ENCODE measurements at regions not wholly inside any gene's neighbourhood (a gene's known extent, or its start where the extent isn't known, plus 50 kb on each side); places are given as distances from the start of the nearest gene placed in this dataset.

- no peak for TF ChIP-seq REST (IDR thresholded peaks at IDR 0.05; ENCODE audit: unreplicated experiment)
Measured at GRCh38 chr19:21638776-21639175, 128.6 kb downstream of the ZNF100 start (continued).

DNA sequence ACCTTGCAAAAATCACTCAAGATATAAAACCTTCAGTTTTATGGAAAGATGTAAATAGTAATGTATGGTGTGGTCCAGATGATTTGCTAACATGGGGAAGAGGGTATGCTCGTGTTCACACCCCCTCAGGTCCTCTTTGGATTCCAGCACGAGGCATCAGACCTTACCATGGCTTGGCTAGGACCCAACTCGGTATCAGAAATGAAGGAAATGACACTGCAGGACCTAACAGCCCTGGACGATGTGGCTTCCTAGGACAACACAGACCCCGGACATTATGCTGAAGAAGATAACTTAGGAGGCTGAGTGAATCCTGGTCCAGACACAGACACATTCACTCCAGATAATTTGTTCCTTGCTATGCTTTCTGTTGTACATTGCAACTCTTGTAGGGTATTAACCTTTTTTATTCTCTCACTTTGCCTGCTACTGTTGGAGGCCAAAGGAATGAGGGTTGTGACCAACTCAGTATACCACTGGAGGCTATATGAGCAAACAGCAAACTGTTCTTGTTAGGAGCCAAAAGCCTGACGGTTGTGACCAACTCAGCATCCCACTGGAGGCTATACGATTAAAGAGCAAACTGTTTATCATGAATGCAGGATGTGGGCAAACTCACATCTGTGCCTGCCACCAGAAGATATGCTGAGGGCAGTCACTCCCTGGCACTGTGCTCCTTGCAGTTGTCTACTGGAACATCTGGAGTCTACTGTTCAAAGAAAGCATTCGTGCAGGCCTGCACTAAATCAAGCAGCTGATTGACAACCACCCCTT is 121.7 kb downstream of the ZNF429 start:
- Histone ChIP-seq H3K4me3 (no peak overlapping the region), H3K27ac (ENCODE audit: low read depth) (no peak overlapping the region), H3K36me3 (ENCODE audit: insufficient read depth) (no peaks in the 10 kb centered on the region), H3F3A (replicated peaks; ENCODE audit: low read depth) (no peaks in the 10 kb centered on the region), H3K79me2 (replicated peaks; ENCODE audit: insufficient read depth) (no peaks in the 10 kb centered on the region), H3K4me2 (no peak overlapping the region), H4K20me1 (replicated peaks; ENCODE audit: insufficient read depth) (no peaks in the 10 kb centered on the region), H3K27me3 (ENCODE audit: insufficient read depth) (no peaks in the 10 kb centered on the region), H3K9me2 (ENCODE audit: insufficient read depth) (peaks cover 16% of the 10 kb centered on the region; the same call in 1 of the 2 replicates), H2AFZ (no peak overlapping the region), H3K4me1 (ENCODE audit: insufficient read depth) (peaks cover 18% of the 10 kb centered on the region)
- Mint-ChIP-seq H3K4me3 (no peak overlapping the region), H3K4me1 (peaks cover 29% of the 10 kb centered on the region), H3K27ac (no peak overlapping the region), H3K27me3 (ENCODE audit: insufficient read depth, low read depth, poor library complexity) (no peaks in the 10 kb centered on the region), H3K9me3 (peaks cover 8% of the 10 kb centered on the region; the same call in 2 of the 3 replicates), H3K36me3 (ENCODE audit: low read depth) (0 out of 3 replicates have a peak, but pooled peaks cover 3% of the 10 kb centered on the region)
- ATAC-seq (no peak), DNase-seq (ENCODE audit: low spot score) (no peak)
- no peak for TF ChIP-seq EZH2 (IDR thresholded peaks at IDR 0.05; ENCODE audit: low read depth, unreplicated experiment)
- TF ChIP-seq REST (IDR thresholded peaks at IDR 0.05; ENCODE audit: unreplicated experiment): no peak
- no peak for TF ChIP-seq ZNF114 (CRISPR knock-in tag; IDR thresholded peaks at IDR 0.05)
- TF ChIP-seq POLR2AphosphoS5 (IDR thresholded peaks at IDR 0.05; ENCODE audit: low read depth): no peak
- TF ChIP-seq STAT1 (IDR thresholded peaks at IDR 0.05; ENCODE audit: unreplicated experiment): no peak
- no peak for TF ChIP-seq ZNF331 (CRISPR knock-in tag; IDR thresholded peaks at IDR 0.05; ENCODE audit: low read depth)
- TF ChIP-seq, protein P1, sequence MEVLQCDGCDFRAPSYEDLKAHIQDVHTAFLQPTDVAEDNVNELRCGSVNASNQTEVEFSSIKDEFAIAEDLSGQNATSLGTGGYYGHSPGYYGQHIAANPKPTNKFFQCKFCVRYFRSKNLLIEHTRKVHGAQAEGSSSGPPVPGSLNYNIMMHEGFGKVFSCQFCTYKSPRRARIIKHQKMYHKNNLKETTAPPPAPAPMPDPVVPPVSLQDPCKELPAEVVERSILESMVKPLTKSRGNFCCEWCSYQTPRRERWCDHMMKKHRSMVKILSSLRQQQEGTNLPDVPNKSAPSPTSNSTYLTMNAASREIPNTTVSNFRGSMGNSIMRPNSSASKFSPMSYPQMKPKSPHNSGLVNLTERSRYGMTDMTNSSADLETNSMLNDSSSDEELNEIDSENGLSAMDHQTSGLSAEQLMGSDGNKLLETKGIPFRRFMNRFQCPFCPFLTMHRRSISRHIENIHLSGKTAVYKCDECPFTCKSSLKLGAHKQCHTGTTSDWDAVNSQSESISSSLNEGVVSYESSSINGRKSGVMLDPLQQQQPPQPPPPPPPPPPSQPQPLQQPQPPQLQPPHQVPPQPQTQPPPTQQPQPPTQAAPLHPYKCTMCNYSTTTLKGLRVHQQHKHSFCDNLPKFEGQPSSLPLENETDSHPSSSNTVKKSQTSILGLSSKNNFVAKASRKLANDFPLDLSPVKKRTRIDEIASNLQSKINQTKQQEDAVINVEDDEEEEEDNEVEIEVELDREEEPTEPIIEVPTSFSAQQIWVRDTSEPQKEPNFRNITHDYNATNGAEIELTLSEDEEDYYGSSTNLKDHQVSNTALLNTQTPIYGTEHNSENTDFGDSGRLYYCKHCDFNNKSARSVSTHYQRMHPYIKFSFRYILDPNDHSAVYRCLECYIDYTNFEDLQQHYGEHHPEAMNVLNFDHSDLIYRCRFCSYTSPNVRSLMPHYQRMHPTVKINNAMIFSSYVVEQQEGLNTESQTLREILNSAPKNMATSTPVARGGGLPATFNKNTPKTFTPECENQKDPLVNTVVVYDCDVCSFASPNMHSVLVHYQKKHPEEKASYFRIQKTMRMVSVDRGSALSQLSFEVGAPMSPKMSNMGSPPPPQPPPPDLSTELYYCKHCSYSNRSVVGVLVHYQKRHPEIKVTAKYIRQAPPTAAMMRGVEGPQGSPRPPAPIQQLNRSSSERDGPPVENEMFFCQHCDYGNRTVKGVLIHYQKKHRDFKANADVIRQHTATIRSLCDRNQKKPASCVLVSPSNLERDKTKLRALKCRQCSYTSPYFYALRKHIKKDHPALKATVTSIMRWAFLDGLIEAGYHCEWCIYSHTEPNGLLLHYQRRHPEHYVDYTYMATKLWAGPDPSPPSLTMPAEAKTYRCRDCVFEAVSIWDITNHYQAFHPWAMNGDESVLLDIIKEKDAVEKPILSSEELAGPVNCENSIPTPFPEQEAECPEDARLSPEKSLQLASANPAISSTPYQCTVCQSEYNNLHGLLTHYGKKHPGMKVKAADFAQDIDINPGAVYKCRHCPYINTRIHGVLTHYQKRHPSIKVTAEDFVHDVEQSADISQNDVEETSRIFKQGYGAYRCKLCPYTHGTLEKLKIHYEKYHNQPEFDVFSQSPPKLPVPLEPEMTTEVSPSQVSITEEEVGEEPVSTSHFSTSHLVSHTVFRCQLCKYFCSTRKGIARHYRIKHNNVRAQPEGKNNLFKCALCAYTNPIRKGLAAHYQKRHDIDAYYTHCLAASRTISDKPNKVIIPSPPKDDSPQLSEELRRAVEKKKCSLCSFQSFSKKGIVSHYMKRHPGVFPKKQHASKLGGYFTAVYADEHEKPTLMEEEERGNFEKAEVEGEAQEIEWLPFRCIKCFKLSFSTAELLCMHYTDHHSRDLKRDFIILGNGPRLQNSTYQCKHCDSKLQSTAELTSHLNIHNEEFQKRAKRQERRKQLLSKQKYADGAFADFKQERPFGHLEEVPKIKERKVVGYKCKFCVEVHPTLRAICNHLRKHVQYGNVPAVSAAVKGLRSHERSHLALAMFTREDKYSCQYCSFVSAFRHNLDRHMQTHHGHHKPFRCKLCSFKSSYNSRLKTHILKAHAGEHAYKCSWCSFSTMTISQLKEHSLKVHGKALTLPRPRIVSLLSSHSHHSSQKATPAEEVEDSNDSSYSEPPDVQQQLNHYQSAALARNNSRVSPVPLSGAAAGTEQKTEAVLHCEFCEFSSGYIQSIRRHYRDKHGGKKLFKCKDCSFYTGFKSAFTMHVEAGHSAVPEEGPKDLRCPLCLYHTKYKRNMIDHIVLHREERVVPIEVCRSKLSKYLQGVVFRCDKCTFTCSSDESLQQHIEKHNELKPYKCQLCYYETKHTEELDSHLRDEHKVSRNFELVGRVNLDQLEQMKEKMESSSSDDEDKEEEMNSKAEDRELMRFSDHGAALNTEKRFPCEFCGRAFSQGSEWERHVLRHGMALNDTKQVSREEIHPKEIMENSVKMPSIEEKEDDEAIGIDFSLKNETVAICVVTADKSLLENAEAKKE (CRISPR knock-in tag; IDR thresholded peaks at IDR 0.05): no peak
- TF ChIP-seq, protein P2, sequence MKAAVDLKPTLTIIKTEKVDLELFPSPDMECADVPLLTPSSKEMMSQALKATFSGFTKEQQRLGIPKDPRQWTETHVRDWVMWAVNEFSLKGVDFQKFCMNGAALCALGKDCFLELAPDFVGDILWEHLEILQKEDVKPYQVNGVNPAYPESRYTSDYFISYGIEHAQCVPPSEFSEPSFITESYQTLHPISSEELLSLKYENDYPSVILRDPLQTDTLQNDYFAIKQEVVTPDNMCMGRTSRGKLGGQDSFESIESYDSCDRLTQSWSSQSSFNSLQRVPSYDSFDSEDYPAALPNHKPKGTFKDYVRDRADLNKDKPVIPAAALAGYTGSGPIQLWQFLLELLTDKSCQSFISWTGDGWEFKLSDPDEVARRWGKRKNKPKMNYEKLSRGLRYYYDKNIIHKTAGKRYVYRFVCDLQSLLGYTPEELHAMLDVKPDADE (IDR thresholded peaks at IDR 0.05): no peak
- no peak for TF ChIP-seq EZH2phosphoT487 (IDR thresholded peaks at IDR 0.05; ENCODE audit: unreplicated experiment)

Data from GM23338 (cell line).